ENCODE measurements at regions not wholly inside any gene's neighbourhood (a gene's known extent, or its start where the extent isn't known, plus 50 kb on each side); places are given as distances from the start of the nearest gene placed in this dataset.

GRCh38 chr13:59043016-59043415, 1120.7 kb downstream of the DIAPH3 start:
- TF ChIP-seq, protein P1, sequence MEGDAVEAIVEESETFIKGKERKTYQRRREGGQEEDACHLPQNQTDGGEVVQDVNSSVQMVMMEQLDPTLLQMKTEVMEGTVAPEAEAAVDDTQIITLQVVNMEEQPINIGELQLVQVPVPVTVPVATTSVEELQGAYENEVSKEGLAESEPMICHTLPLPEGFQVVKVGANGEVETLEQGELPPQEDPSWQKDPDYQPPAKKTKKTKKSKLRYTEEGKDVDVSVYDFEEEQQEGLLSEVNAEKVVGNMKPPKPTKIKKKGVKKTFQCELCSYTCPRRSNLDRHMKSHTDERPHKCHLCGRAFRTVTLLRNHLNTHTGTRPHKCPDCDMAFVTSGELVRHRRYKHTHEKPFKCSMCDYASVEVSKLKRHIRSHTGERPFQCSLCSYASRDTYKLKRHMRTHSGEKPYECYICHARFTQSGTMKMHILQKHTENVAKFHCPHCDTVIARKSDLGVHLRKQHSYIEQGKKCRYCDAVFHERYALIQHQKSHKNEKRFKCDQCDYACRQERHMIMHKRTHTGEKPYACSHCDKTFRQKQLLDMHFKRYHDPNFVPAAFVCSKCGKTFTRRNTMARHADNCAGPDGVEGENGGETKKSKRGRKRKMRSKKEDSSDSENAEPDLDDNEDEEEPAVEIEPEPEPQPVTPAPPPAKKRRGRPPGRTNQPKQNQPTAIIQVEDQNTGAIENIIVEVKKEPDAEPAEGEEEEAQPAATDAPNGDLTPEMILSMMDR (conservative IDR thresholded peaks at IDR 0.05; ENCODE audit: low read depth, low read length), result no peak
- no peak for TF ChIP-seq EZH2phosphoT487 (IDR thresholded peaks at IDR 0.05; ENCODE audit: borderline replicate concordance, low read length)
- TF ChIP-seq EZH2 (IDR thresholded peaks at IDR 0.05; ENCODE audit: low read length, unreplicated experiment), result no peak
